Activated CD4-positive, alpha-beta T cell treated with anti-CD3 and anti-CD28 coated beads for 4 hours (primary cell): ENCODE measurements at regions not wholly inside any gene's neighbourhood (a gene's known extent, or its start where the extent isn't known, plus 50 kb on each side); places are given as distances from the start of the nearest gene placed in this dataset.

Source experiments
- DNase-seq, 2 donors: peaks; one replicate each; pipeline ENCODE4 v3.0.0-alpha.2; 2020

- DNase-seq: no peak
These were observed 334.8 kb upstream of the SHH start for GRCh38 chr7:156147104-156147503.

GRCh38 chr7:156145996-156146395 is 333.7 kb upstream of the SHH start:
- DNase-seq: no peak

GRCh38 chr7:156145184-156145583 is 332.9 kb upstream of the SHH start:
- no peak for DNase-seq

- no peak for DNase-seq
These were observed 331.4 kb upstream of the SHH start for GRCh38 chr7:156143683-156144082.

- no peak for DNase-seq
These were observed 330.9 kb upstream of the SHH start for GRCh38 chr7:156143158-156143557.

- no peak for DNase-seq
These were observed 329.7 kb upstream of the SHH start for GRCh38 chr7:156141941-156142340.

GRCh38 chr7:156140896-156141295 is 328.6 kb upstream of the SHH start:
- no peak for DNase-seq

- DNase-seq: no peak
These were observed 328.2 kb upstream of the SHH start for GRCh38 chr7:156140447-156140846.

- DNase-seq: no peak
These were observed 327.4 kb upstream of the SHH start for GRCh38 chr7:156139633-156140032.

- DNase-seq: no peak
These were observed 326.8 kb upstream of the SHH start for GRCh38 chr7:156139112-156139511.

- no peak for DNase-seq
These were observed 319.6 kb upstream of the SHH start for GRCh38 chr7:156131881-156132280.

- DNase-seq: no peak
These were observed 317.3 kb upstream of the SHH start for GRCh38 chr7:156129522-156129921.

GRCh38 chr7:156128496-156128895 is 316.2 kb upstream of the SHH start:
- no peak for DNase-seq

GRCh38 chr7:156127166-156128134 is 315.2 kb upstream of the SHH start:
- no peak for DNase-seq

GRCh38 chr7:156125841-156126730 is 313.8 kb upstream of the SHH start:
- no peak for DNase-seq

- DNase-seq: no peak
These were observed 312.1 kb upstream of the SHH start for GRCh38 chr7:156124356-156124755.

GRCh38 chr7:156123362-156123761 is 311.1 kb upstream of the SHH start:
- no peak for DNase-seq

GRCh38 chr7:156122752-156123354 is 310.6 kb upstream of the SHH start:
- DNase-seq: no peak

GRCh38 chr7:156121956-156122355 is 309.7 kb upstream of the SHH start:
- no peak for DNase-seq

- DNase-seq: no peak
These were observed 309.2 kb upstream of the SHH start for GRCh38 chr7:156121434-156121833.

- no peak for DNase-seq
These were observed 308.3 kb upstream of the SHH start for GRCh38 chr7:156120552-156120951.

GRCh38 chr7:156119771-156120170 is 307.5 kb upstream of the SHH start:
- no peak for DNase-seq

GRCh38 chr7:156118248-156118645 is 306.0 kb upstream of the SHH start:
- DNase-seq: no peak
